OCI-LY7 (cell line): ENCODE measurements at regions not wholly inside any gene's neighbourhood (a gene's known extent, or its start where the extent isn't known, plus 50 kb on each side); places are given as distances from the start of the nearest gene placed in this dataset.

Source experiments
- BruUV-seq: library from RNA; stranded (reverse); fragments of 400-500 nt; replicated peaks from 2 replicates; lab custom pipeline; 2021; lab: Mats Ljungman, UMichigan
- CTCF ChIA-PET: fragments of 300-600 bp; sonication (Branson Sonifier 250); formaldehyde crosslinking; loops from one replicate; lab custom pipeline; 2022; ENCODE audit warnings: antibody characterized with exemption; ENCODE audit not compliant: unreplicated experiment; lab: Charles Lee
- POLR2A ChIA-PET: fragments of 300-600 bp; sonication (Branson Sonifier 250); formaldehyde crosslinking; loops from one replicate; lab custom pipeline; 2022; ENCODE audit warnings: antibody characterized with exemption; lab: Charles Lee
- DNase-seq: peaks from one replicate; pipeline ENCODE4 v3.0.0-alpha.2; 2015; ENCODE audit warnings: low spot score
- H2AFZ ChIP-seq: fragments of 200-600 bp; sonication (generic), shearing (Covaris generic); 2 replicates; pipeline ENCODE4 v1.6.1; 2014; ENCODE audit warnings: mild to moderate bottlenecking, antibody characterized with exemption, low read length, moderate library complexity
- H3K27ac ChIP-seq: fragments of 200-600 bp; sonication (generic); 2 replicates; pipeline ENCODE4 v1.5.1; 2014; ENCODE audit warnings: mixed run types, low read depth, mild to moderate bottlenecking, moderate library complexity, low read length, inconsistent platforms; ENCODE audit not compliant: poor library complexity, severe bottlenecking
- H3K36me3 ChIP-seq: fragments of 200-600 bp; sonication (generic); 2 replicates; pipeline ENCODE4 v1.6.1; 2014; ENCODE audit warnings: mild to moderate bottlenecking, antibody characterized with exemption, low read length, moderate library complexity, mixed read lengths; ENCODE audit not compliant: insufficient read depth
- H3K4me1 ChIP-seq: fragments of 200-600 bp; sonication (generic); 2 replicates; pipeline ENCODE4 v1.5.1; 2014; ENCODE audit warnings: mild to moderate bottlenecking, low read length; ENCODE audit not compliant: insufficient read depth, poor library complexity, severe bottlenecking
- H3K4me2 ChIP-seq: fragments of 200-600 bp; sonication (generic); 2 replicates; pipeline ENCODE4 v1.6.1; 2014; ENCODE audit warnings: mild to moderate bottlenecking, low read length
- H3K4me3 ChIP-seq: fragments of 200-600 bp; sonication (generic); 2 replicates; pipeline ENCODE4 v1.5.1; 2014; ENCODE audit warnings: mild to moderate bottlenecking, low read depth, low read length; ENCODE audit not compliant: poor library complexity, severe bottlenecking
- H3K79me2 ChIP-seq: fragments of 200-600 bp; sonication (generic); 2 replicates; pipeline ENCODE4 v1.6.1; 2016; ENCODE audit warnings: low read depth, mild to moderate bottlenecking, low read length, moderate library complexity, mixed read lengths; ENCODE audit not compliant: insufficient read depth
- H3K9me2 ChIP-seq: fragments of 200-600 bp; sonication (generic); 2 replicates; pipeline ENCODE4 v1.6.1; 2016; ENCODE audit warnings: mild to moderate bottlenecking, low read length, mixed read lengths; ENCODE audit not compliant: insufficient read depth
- H3K9me3 ChIP-seq: fragments of 200-600 bp; sonication (generic); 2 replicates; pipeline ENCODE4 v1.6.1; 2014; ENCODE audit warnings: mild to moderate bottlenecking, mixed run types, low read length, mixed read lengths
- H4K20me1 ChIP-seq: fragments of 200-600 bp; sonication (generic); 2 replicates; pipeline ENCODE4 v1.6.1; 2014; ENCODE audit warnings: mild to moderate bottlenecking, antibody characterized with exemption, low read length, moderate library complexity, mixed read lengths; ENCODE audit not compliant: insufficient read depth
- EZH2phosphoT487 ChIP-seq: fragments of 200-600 bp; sonication (generic); IDR thresholded peaks from 2 replicates; pipeline ENCODE4 v1.6.1; 2018; ENCODE audit warnings: low read depth, borderline replicate concordance, mild to moderate bottlenecking, mixed run types, antibody characterized with exemption, low read length, moderate library complexity, mixed read lengths
- intact Hi-C: fragments of 100-400 bp; cut with micrococcal nuclease; formaldehyde crosslinking; loops from one replicate; pipeline ENCODE4 v1.10.0; 2022; ENCODE audit not compliant: unreplicated experiment
- TF ChIP-seq, protein P1 (sequence below): fragments of 200-600 bp; sonication (generic); conservative IDR thresholded peaks from 2 replicates; pipeline ENCODE4 v1.5.1; 2014; ENCODE audit warnings: mild to moderate bottlenecking, antibody characterized with exemption, low read length, moderate library complexity, mixed read lengths

DNA sequence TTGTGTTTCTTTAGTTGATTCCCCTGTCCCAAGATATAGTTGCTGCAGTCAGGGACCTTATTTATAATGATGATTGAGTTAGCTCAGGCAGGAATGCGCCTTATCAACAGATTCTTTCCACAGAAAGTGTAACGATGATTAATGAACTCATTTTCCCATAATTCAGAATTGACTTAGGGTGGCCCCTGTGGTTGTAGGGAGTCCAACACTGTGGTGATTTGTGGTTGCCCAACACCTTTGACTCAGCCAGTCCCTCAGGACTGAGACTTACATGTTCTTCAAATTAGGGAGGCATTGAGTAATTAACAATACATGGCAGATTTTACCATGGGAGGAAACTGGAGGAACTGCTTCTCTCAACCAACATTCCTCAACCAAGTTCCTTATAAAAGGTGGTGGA is 221.9 kb downstream of the GABRG2 start:
- DNase-seq, result no peak
- H3K4me3 ChIP-seq, result no peak overlapping the region
- H3K9me3 ChIP-seq, result no peaks in the 10 kb centered on the region
- CTCF ChIA-PET, result no interaction called here
- H3K4me1 ChIP-seq, result no peaks in the 10 kb centered on the region
- no peaks in the 10 kb centered on the region for H3K9me2 ChIP-seq
- POLR2A ChIA-PET, result no interaction called here
- H3K36me3 ChIP-seq, result no peaks in the 10 kb centered on the region
- no peak overlapping the region for H3K27ac ChIP-seq
- no peaks in the 10 kb centered on the region for H3K79me2 ChIP-seq
- no peak overlapping the region for H3K4me2 ChIP-seq
- no TSS peak for BruUV-seq
- H4K20me1 ChIP-seq, result no peaks in the 10 kb centered on the region
- TF ChIP-seq, protein P1, sequence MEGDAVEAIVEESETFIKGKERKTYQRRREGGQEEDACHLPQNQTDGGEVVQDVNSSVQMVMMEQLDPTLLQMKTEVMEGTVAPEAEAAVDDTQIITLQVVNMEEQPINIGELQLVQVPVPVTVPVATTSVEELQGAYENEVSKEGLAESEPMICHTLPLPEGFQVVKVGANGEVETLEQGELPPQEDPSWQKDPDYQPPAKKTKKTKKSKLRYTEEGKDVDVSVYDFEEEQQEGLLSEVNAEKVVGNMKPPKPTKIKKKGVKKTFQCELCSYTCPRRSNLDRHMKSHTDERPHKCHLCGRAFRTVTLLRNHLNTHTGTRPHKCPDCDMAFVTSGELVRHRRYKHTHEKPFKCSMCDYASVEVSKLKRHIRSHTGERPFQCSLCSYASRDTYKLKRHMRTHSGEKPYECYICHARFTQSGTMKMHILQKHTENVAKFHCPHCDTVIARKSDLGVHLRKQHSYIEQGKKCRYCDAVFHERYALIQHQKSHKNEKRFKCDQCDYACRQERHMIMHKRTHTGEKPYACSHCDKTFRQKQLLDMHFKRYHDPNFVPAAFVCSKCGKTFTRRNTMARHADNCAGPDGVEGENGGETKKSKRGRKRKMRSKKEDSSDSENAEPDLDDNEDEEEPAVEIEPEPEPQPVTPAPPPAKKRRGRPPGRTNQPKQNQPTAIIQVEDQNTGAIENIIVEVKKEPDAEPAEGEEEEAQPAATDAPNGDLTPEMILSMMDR, result no peak
- TF ChIP-seq EZH2phosphoT487, result no peak
- no peak overlapping the region for H2AFZ ChIP-seq
- intact Hi-C loops, result no loop called here

DNA sequence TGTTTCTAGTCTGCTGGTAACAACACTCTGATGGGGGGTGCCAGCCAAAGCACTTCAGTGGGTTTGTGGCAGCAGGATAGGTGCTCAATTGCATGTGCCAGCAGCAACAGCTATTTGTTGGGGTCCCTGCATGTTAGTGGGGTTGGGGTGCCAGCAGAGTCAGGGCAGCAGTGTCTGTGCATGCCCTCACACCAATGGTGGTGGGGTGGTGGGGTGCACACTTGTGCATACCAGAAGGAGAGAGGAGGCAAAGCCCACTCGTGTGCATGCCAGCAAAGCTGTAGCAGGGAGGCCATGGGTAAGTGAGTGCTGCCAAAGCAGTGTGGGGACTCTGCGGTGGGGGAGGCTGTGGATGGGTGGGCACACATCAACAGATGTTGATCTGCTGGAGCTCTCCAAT is 232.2 kb downstream of the GABRG2 start:
- H3K4me1 ChIP-seq, result no peaks in the 10 kb centered on the region
- no TSS peak for BruUV-seq
- H3K9me3 ChIP-seq, result no peaks in the 10 kb centered on the region
- DNase-seq, result no peak
- ChIA-PET POLR2A (no interaction called here), CTCF (no interaction called here)
- H3K4me3 ChIP-seq, result no peak overlapping the region
- no peaks in the 10 kb centered on the region for H3K9me2 ChIP-seq
- H3K4me2 ChIP-seq, result no peak overlapping the region
- no peak for TF ChIP-seq EZH2phosphoT487
- TF ChIP-seq, protein P1, result no peak
- no peaks in the 10 kb centered on the region for H3K79me2 ChIP-seq
- intact Hi-C loops, result no loop called here
- no peaks in the 10 kb centered on the region for H4K20me1 ChIP-seq
- H2AFZ ChIP-seq, result no peak overlapping the region
- H3K27ac ChIP-seq, result no peak overlapping the region
- H3K36me3 ChIP-seq, result no peaks in the 10 kb centered on the region

DNA sequence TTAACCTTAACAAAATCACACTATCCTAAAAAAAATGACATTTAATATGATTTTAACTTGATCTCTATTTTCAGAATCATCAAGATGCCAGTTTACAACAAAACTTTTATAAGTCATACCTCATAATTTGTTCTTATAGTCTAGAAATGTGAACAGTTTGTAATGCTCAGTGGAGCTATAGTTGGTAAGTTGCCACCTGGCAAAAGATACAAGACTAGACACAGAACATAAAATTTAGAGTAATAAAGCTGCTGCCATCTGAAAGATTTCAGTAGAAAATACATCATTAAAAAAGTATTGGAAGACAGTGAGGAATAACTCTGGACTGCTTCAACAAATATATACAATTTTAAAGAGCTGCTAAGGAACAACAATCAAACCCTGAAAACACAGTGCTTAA is 233.8 kb downstream of the GABRG2 start:
- TF ChIP-seq, protein P1, result no peak
- TF ChIP-seq EZH2phosphoT487, result no peak
- H3K36me3 ChIP-seq, result no peaks in the 10 kb centered on the region
- ChIA-PET CTCF (no interaction called here), POLR2A (no interaction called here)
- no peaks in the 10 kb centered on the region for H3K9me3 ChIP-seq
- no peaks in the 10 kb centered on the region for H3K9me2 ChIP-seq
- H3K4me2 ChIP-seq, result no peak overlapping the region
- no peak overlapping the region for H3K4me3 ChIP-seq
- no TSS peak for BruUV-seq
- intact Hi-C loops, result no loop called here
- no peaks in the 10 kb centered on the region for H4K20me1 ChIP-seq
- no peak overlapping the region for H3K27ac ChIP-seq
- H2AFZ ChIP-seq, result no peak overlapping the region
- H3K79me2 ChIP-seq, result no peaks in the 10 kb centered on the region
- no peak for DNase-seq
- H3K4me1 ChIP-seq, result no peaks in the 10 kb centered on the region
